ENCODE measurements at regions not wholly inside any gene's neighbourhood (a gene's known extent, or its start where the extent isn't known, plus 50 kb on each side); places are given as distances from the start of the nearest gene placed in this dataset.
"Not testable (repeated sequence)": the region's sequence is repeated elsewhere in the genome, so short reads cannot be mapped to it uniquely, and the experiment has no call there.

DNA sequence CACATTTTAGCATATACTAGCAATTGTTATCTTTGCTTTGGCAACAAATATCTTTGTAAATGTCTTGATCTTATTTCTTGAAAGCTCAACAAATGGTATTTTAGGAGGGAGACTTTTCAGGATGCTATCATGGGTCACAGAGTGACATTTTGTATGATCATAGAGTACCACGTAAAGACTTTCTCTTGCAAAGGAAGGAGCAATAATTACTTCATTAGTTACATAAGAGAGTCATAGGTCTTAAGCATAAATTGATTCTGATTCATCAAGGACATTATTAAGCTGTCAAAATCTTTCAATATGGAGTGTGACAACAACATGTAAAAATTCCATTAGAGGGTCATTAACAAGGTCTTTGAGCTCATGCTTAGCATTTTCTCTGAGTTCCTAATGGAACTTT, 339.6 kb downstream of the NUP35 start:
- DNase-seq, result no peak

DNA sequence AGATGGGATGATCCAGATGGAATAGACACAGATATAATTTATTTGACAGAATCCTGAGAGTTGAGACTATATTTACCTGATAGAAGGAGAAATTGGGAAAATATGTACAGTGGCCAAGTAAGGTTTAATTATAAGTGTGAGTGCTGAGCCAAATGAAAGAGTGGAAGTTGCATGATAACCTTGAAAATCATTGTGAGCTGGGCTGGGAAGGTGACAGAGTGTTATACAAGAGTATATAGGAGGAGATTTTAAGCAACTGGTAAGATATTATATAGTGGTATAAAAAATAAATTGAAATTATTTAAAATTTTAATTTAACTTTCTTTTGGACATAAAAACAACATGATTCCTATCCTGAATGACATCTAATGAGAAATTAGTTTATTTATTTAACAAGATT, 340.8 kb downstream of the NUP35 start:
- no peak for DNase-seq

DNA sequence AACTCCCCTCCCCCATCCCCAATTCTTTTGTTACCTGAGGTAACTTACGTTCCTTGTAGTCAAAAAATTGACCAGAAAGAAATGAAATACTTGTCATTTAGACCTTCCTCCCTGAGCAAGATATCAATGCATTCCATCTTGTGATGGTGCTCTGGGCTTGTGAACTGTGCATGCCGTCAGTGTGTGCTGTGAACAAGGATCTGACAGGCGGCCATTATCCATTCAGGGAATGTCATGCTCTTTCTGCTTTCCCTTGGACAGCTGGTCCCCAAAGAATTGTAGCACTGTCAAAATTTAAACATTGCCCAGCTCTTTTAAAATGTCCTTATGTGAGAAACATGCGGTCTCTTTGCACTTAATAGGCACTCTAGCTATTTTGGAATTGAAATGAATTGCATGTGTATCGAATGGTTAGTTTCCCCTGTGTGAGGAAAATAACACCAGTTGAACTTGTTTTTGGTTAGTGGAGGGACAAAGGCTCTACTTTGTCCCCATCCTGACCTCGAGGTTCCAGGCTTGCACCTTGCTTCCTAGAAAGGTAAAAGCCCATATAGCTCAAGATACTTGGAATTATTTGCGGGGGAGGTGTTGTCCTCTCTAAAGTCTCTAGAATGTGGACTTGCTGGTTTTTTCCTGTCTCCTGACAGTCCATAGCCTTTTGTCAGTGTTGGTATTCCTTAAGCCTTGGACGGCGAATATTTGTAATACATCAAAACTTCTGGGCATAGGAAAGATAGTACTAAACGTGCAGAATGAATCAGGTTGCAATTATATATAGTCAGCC, 350.9 kb downstream of the NUP35 start:
- no peak for DNase-seq

DNA sequence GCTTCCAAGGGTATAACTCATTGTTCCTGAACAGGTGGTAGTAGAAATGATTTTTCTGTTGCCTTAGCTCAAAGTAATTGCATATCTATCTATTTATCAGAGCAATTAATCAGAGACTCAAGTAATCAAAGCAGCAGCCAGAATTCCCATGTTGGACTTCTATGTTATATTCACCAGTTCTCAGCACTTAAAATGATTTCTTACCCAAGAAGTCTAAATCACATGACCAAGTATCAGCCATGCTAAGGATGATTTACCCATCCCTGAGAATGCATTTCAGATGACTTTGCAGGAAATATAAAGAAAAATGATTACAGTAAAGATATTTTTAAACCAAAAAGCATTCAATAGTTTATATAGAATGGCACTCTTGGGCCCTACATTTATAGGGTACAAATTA, 352.2 kb downstream of the NUP35 start:
- no peak for DNase-seq

DNA sequence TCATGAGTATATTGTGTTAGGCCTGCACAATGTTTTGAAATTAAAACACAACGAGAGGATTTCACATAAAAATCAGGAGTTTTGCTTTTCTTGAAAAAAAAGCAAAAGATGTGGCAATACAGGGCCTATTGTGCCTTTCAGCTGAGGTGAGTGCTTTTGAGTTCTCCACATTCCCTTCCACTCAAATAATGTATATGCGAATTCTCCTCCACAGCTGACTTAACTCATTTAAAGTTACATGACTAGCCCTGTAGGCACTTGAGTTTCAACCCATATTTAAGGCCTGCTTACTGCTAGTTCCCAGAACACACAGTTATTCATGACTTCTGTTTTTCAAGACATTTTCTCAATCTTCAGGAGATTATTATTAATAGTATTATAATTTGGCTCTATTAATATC, 353.1 kb downstream of the NUP35 start:
- DNase-seq, result no peak

DNA sequence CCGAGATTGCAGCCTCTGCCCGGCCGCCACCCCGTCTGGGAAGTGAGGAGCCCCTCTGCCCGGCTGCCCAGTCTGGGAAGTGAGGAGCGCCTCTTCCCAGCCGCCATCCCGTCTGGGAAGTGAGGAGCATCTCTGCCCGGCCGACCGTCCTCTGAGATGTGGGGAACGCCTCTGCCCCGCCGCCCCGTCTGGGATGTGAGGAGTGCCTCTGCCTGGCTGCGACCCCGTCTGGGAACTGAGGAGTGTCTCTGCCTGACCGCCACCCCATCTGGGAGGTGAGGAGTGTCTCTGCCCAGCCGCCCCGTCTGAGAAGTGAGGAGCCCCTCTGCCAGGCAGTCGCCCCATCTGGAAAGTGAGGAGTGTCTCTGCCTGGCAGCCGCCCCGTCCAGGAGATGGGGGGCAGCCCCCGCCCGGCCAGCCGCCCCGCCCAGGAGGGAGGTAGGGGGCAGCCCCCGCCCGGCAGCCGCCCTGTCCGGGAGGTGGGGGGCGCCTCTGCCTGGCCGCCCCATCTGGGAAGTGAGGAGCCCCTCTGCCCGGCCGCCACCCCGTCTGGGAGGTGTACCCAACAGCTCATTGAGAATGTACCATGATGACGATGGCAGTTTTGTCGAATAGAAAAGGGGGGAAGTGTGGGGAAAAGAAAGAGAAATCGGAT, 354.8 kb downstream of the NUP35 start:
- DNase-seq, result not testable (repeated sequence)

DNA sequence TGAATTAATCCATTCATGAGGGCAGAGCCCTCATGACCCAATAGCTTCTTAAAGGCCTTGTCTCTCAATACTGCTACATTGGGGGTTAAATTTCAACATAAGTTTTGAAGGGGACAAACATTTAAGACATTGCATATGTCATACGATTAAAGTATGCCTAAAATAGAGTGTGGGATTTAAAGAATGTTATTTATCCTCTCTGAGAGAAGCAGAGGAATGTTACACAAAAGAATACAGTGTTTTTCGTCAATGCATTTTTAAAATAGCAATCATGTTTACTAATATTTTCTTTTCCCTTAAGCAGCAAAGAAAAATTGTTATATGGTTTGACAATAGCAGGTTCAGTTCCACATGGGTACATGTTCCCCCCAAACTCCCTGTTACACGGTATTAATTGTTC, 363.1 kb downstream of the NUP35 start:
- DNase-seq, result peak; percentile 37

DNA sequence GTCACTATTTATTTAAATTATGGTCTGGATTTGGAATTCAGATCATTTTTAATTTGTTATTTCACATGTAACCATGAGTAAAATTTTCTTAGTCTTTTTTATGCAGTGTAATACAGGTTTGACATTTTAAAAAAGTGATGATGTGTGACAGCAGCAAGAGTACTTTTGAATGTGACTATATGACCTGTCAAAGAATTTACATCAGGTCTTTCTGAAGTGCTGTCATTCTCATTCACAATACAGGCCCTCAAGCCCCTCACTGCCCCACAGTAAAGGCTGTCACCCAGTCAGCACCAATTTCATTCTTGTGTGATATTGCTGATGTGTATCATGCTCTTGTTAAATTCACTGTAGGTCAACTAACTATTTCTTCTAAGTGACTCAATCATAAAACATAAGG, 364.2 kb downstream of the NUP35 start:
- DNase-seq, result no peak

DNA sequence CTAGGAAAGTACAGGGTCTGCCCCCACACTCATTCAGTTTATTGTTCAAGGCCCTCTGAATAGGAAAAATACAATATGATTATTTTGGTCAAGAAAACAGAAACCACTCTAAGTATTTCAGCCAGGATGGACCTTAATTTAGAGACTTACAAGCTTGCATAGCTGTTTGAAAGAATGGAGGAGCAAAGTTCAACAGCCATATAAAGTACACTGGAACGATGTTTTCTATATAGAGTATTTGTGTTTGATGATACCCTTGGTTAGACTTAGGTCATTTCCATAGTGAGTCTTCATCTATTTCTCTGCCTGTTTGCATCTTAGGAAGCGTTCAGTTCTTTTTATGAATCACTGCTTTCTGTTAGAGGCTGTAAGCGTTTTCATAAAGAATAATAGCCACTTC, 366.2 kb downstream of the NUP35 start:
- no peak for DNase-seq

DNA sequence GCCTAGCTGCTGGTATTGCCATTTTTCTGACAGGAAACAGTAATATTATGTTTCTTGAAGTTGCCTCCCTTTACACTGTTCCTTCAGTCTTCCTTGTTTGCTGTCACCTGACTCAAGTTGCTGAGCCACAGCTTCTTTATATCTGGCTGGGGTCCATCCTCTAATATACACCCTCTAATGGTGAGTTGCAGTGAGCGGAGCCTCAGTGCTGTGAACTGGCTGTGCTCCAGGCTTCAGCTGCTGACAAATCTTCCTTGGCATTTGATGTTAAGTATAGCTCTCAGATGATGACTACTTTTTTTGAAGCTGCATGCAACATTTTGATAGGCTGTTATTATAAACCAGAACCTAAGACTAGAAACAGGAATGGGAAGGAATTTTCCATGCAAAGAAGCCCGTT, 366.7 kb downstream of the NUP35 start:
- DNase-seq, result peak; percentile 58

DNA sequence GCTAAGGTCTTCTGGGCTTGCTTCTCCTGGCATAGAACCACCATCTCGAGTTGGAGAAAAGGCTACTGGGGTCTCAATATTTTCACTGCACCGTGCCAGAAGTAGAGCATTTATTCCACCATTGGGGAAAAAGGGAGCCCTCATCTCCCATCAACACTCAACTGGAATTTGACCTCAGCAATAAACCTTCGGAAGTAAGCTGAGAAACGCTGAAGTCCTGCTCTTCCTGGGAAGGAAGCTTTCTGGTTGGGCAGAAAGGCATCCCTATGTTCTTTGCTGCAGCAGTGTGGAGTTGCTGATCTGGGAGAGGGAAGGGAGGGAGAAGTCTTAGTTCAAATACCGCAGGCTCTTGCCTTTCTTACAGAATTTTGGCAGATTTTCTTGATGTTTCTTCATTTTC, 368.8 kb downstream of the NUP35 start:
- DNase-seq, result no peak

DNA sequence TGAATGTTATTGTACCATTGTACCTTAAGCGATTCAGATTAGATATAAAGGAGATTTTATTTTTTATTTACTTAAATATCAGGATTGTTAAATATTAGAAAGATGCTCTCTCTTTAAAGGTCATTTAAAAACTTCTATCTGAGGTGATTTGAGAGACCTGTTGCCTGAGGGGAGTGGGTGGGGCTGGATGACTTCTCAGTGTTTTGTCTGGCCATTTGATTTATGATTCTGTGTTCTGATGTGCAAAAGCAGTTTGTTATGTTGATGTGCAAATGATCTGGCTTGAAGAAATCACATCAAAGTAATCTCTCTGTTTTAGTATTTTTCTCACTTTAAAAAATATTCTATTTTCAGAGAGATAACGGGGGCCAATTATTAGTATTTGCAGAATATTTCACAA, 370.8 kb downstream of the NUP35 start:
- no peak for DNase-seq

DNA sequence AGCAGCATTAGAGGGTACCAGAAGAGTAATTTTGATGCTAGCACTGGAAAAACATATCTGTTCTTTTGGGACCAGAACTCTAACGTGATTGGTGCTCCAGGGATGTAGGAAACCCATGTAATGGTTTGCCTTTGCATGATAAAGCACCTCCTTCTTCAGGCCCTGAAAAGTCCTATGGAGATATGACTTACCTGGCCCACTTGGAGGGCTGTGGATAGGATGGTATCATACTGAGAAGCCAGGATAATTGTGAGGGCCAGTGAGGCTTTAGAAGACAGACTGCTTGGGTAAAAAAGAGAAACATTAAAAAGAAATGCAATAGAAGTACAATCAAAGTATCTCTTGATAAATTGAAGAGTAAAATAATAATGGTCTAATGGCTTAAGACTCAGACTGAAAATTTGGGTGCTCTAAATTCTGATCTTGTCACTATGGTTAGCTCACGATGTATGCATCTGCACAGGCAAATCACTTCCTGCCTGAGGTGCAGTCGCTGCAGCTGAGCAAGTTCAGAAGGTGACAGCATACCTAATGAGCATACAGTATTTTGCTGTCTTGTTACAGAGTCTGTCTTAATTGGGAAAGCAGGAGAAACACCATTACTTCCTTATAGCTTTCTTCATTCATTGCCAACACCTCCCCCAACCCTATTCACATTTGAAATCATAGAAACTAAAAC, 371.5 kb downstream of the NUP35 start:
- DNase-seq, result no peak

DNA sequence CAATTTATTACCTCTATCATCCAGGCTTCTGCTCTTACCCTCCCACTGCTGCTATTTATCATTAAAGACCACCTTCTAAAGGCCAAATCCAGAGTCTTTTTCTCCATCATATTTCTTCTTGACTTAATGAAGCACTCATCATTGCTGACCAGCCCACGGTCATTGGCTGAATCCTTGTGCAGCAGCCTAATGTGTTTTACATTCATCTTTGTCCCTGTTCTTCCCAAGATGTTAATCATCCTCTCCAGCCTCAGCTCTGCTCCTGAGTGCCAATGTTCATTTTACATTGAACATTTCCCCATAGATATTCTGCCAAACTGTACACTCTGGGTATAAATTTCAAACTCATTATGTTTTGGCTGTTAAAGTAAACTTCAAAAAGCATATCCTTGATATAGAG, 373.6 kb downstream of the NUP35 start:
- no peak for DNase-seq

DNA sequence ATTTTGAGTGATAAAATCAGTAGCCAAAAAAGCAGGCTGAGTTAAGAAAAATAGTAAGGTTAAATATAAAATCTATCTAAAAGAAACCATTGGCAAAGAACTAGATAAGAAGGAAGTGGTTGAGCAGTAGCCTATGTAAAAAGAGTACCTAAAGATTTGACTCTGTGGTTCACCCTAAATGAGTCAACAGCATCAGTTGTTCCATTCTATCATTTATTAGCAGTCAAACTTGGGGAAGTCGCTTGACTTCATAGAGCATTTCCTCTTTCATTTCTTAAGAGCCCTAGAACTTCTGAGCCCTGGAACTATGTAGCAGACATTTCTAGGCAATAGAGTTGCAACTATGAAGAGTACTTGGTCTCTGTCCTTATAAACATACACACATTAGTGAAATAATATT, 381.7 kb downstream of the NUP35 start:
- DNase-seq, result no peak

DNA sequence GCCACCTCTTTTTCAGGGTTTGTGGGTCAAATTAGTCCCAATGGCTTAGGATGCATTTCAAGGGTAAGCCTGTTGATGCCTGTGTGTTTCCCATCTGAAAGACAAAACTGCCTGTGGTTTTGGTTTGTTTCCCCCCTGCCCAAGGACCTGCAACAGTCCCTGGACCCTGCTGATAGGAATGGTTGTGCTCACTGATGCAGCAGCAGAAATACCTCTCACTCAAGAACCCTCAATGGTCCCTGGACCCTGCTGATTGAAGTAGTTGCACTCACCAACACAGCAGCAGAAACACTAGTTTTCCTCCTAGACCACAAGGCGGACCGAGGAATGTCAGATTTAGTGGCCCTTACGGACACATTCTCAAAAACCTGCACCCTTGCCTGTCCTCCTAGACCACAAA, 386.9 kb downstream of the NUP35 start:
- no peak for DNase-seq

DNA sequence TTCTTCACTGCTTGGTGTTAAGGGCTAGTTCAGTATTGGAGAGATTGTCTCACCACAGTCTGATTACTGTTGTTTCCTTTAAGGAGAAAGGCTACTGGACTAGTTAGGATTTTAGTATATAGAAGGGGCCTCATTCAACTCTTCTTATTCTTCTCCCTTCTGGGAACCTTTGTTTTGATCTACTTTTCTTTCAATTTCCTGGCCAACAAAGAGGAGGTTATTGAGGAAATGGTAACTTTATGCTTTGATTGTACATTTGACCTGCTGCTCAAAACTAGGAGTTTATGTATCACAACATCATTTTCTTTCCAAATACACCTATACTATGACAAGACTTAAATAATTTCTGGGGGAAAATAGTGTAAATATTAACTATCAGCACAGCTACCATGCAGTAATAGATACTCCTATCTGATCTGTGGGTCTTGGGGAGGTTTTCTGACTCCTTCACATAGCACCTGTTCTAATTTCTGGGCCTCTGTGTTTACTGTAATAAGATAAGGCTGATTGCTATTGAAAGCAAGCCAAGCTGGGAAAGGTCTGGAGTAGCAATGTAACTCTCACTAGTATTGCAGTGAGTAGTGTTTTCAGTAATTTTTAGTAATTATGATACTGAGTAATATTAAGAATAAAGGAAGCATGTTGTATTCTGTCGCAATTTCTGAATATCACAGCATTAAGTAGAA, 395.3 kb downstream of the NUP35 start:
- no peak for DNase-seq

DNA sequence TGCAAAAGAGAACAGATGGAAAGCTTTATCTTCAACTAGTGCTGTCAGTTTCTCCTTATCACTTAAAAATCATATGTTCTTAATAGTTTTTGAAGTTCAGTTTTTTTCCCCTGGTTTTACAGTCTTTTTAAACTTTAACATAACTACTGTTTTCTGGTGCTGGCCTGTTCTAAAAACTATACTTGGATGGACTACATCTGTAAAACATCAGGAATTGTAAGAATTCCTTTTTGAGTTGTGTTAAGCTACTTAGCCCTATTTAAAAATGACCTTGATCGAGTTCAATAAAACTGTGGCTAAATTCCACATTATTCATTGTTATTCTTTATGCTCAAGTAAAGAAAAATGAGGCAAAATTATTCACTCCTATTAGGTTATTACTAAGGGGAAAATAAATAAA, 397.7 kb downstream of the NUP35 start:
- no peak for DNase-seq

DNA sequence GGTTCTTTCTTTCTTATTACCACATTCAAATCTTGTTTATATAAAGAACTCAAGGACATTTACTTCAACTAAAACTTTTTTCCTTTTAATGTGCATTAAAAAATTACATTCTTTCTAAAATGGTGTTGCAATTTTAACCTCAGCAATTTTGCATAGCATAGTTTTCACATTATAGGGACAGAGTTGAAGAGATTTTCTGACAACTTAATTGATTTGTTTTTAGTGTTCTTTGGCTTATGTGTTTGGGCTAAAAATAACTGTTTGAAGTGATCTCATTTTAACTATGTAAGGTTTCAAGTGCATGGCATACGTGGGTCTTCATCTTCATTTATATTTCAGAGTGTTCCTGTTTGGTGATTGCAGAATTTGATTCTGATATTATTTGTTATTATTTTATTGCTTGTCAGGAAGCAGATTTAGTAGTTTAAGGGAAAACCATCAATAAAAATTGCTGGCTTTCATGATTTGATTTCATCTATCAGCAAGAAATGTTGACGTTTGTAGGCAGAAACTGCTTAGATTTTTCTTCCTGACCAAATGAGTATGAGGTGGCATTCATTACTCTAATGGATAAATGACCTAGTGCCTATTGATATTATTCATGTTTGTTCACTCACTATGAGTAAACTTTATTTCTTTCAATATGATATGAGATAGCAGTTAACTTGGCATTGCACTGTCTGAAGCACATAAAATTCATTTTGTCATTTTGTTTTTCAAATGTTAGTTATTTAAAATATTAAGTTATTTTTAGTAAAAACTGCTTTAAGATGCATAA, 398.4 kb downstream of the NUP35 start:
- peak; percentile 18 for DNase-seq

DNA sequence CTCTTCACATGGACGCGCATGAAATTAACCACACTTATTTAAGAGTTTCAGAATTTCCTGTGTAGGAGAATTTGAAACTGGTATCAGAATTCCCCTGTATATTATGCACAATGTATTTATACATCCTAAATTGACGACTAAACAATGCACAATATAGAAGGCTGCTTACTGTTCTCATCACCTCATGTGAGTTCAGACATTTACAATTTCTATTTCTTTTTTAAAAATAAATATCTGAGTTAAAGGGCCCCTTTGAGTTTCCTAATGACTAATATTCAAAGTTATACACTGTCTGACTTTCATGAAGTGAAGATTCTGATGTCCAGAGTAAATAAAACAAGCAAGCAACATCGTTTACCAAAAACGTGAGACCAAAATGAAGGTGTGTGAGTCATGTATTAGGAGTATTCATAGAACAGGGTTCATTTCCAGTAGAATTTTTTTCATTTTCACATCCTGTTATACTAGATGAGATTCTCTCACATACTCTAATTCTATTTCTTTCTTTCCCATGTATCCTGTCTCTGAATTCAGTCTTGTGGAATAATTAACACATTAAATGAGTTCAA, 406.2 kb downstream of the NUP35 start:
- DNase-seq, result no peak

DNA sequence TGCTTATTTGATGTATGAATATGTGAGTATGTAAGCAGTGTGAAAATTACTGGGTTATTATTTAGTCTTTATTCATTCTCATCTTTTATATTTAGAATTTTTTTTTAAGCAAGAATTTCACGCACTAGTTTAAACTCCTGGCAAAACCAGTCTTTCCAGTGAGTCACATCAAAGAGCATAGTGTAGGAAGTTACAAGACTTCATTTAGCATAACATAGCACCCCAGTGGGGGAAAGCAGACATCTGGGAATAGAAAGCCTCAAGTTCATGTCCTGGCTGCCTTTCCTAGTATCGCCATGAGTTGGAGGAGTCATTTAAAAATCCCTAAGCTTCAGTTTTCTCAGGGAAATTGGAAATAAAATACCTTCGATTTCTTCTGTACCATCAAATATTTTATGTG, 408.3 kb downstream of the NUP35 start:
- no peak for DNase-seq

DNA sequence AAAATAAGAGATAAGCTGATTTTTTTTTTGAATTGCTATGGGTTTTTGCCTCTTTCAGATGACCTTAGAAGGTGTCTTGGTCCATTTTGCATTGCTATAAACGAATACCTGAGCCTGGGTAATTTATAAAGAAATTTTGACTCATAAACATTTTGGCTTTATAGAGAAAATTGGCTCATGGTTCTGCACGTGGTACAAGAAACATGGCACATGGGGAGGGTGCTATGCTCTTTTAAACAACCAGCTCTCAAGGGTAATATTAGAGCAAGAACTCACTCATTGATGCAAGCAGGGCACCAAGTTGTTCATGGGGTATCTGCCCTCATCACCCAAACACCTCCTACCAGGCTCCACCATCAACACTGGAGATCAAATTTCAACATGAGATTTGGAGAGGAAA, 408.8 kb downstream of the NUP35 start:
- DNase-seq, result no peak

All from fibroblast of skin of scalp (primary cell).